Suprapubic skin (tissue), 3 donors: ENCODE measurements at regions not wholly inside any gene's neighbourhood (a gene's known extent, or its start where the extent isn't known, plus 50 kb on each side); places are given as distances from the start of the nearest gene placed in this dataset.

Experiments used
- CTCF ChIP-seq, 2 donors: fragments of 200-600 bp in 1 of 2; fragments of 450-650 bp in 1 of 2; sonication (generic) in 1 of 2; IDR thresholded peaks; one replicate each; pipeline ENCODE4 v1.5.1; 2016 to 2019; ENCODE audit warnings: antibody characterized with exemption in 2 of 2, mild to moderate bottlenecking in 1 of 2, moderate library complexity in 1 of 2
- EP300 ChIP-seq: sonication (generic); formaldehyde crosslinking; IDR thresholded peaks from one replicate; pipeline ENCODE4 v1.6.1; 2017; ENCODE audit warnings: antibody characterized with exemption
- POLR2A ChIP-seq, 2 donors: fragments of 450-650 bp; IDR thresholded peaks; one replicate each; pipeline ENCODE4 v1.6.1; 2017; ENCODE audit warnings: antibody characterized with exemption in 2 of 2, mild to moderate bottlenecking in 2 of 2, moderate library complexity in 2 of 2

GRCh38 chr6:119672725-119673124 lies 323.2 kb upstream of the MAN1A1 start:
- TF ChIP-seq POLR2A (IDR thresholded peaks at IDR 0.05): no peak
- TF ChIP-seq EP300: no peak
- TF ChIP-seq CTCF (IDR thresholded peaks at IDR 0.05): no peak
